DMS79 treated with DMSO at 0.1 percent for 48 hours (cell line): ENCODE measurements at regions not wholly inside any gene's neighbourhood (a gene's known extent, or its start where the extent isn't known, plus 50 kb on each side); places are given as distances from the start of the nearest gene placed in this dataset.
"Not testable (repeated sequence)": the region's sequence is repeated elsewhere in the genome, so short reads cannot be mapped to it uniquely, and the experiment has no call there.

ENCODE experiments used
- DNase-seq: peaks from one replicate; lab custom pipeline; 2025; lab: John Stamatoyannopoulos, UW

- no peak for DNase-seq
Observed at GRCh38 chr15:45948181-45948621, 313.4 kb downstream of the SQOR start.

- DNase-seq, result no peak
Observed at GRCh38 chr15:45958924-45959323, 324.1 kb downstream of the SQOR start.

- no peak for DNase-seq
Observed at GRCh38 chr15:45962733-45963132, 327.9 kb downstream of the SQOR start.

- no peak for DNase-seq
Observed at GRCh38 chr15:45970542-45970941, 335.7 kb downstream of the SQOR start.

- no peak for DNase-seq
Observed at GRCh38 chr15:45980366-45980765, 345.5 kb downstream of the SQOR start.

- DNase-seq, result no peak
Observed at GRCh38 chr15:45981625-45982024, 346.8 kb downstream of the SQOR start.

- no peak for DNase-seq
Observed at GRCh38 chr15:45991863-45992262, 357.0 kb downstream of the SQOR start.

GRCh38 chr15:45993072-45993471 lies 358.2 kb downstream of the SQOR start:
- no peak for DNase-seq

- no peak for DNase-seq
Observed at GRCh38 chr15:45993508-45993907, 358.7 kb downstream of the SQOR start.

GRCh38 chr15:45995800-45996199 lies 361.0 kb downstream of the SQOR start:
- DNase-seq, result no peak

GRCh38 chr15:46014532-46014931 lies 379.7 kb downstream of the SQOR start:
- DNase-seq, result no peak

GRCh38 chr15:46034755-46035154 lies 399.9 kb downstream of the SQOR start:
- DNase-seq, result no peak

GRCh38 chr15:46039703-46040102 lies 404.9 kb downstream of the SQOR start:
- no peak for DNase-seq

GRCh38 chr15:46041905-46042304 lies 407.1 kb downstream of the SQOR start:
- no peak for DNase-seq

- no peak for DNase-seq
Observed at GRCh38 chr15:46059921-46060594, 425.2 kb downstream of the SQOR start.

- no peak for DNase-seq
Observed at GRCh38 chr15:46061002-46061401, 426.2 kb downstream of the SQOR start.

- DNase-seq, result no peak
Observed at GRCh38 chr15:46077220-46077619, 442.4 kb downstream of the SQOR start.

GRCh38 chr15:46079046-46079445 lies 444.2 kb downstream of the SQOR start:
- no peak for DNase-seq

GRCh38 chr15:46080016-46080415 lies 445.2 kb downstream of the SQOR start:
- DNase-seq, result no peak

- no peak for DNase-seq
Observed at GRCh38 chr15:46088486-46089445, 453.9 kb downstream of the SQOR start.

- no peak for DNase-seq
Observed at GRCh38 chr15:46089467-46089935, 454.7 kb downstream of the SQOR start.

- no peak for DNase-seq
Observed at GRCh38 chr15:46091860-46092450, 457.1 kb downstream of the SQOR start.

- not testable (repeated sequence) for DNase-seq
Observed at GRCh38 chr15:46098006-46098405, 463.2 kb downstream of the SQOR start.
